ENCODE measurements at regions not wholly inside any gene's neighbourhood (a gene's known extent, or its start where the extent isn't known, plus 50 kb on each side); places are given as distances from the start of the nearest gene placed in this dataset.

DNA sequence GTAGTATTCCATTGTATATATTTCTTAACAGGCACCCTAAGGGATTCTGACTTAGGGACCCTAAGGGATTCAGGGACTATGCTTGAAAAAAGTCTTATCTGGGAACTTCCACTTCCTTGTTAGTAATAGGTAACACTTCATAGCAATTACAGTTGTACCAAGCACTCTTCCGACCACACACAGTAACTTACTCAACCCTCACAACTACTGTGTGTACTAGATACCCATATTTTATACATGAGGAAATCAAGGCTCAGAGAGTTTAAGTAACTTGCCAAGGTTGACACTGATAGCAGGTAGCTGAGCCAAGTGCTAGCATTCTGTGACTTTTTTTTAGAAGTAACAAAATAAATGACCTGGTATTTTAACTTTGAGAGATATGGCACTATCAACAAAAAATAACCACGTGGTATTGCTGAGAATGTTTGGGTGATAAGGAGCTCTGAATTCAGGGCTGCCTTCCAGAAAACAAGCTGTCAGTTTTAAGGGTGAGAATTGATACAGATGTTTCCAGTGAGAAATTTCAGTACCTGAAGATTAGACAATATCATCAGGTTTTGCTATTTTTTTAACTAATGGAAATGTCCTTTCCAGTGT is 210.3 kb upstream of the SUCLG2 start:
- no peak for TF ChIP-seq CTCF (IDR thresholded peaks at IDR 0.05; ENCODE audit: unreplicated experiment)
- H3K9me3 Mint-ChIP-seq: peaks cover 9% of the 10 kb centered on the region
- DNase-seq (ENCODE audit: low spot score in 2 of 2, unreplicated experiment in 2 of 2): no peak
- H3K27me3 Mint-ChIP-seq (ENCODE audit: low read depth): no peaks in the 10 kb centered on the region
- no peak overlapping the region for H3K4me3 Mint-ChIP-seq
- peaks cover 14% of the 10 kb centered on the region for H3K4me1 Mint-ChIP-seq
- H3K36me3 Mint-ChIP-seq: no peaks in the 10 kb centered on the region
- H3K27ac Mint-ChIP-seq: no peak overlapping the region

DNA sequence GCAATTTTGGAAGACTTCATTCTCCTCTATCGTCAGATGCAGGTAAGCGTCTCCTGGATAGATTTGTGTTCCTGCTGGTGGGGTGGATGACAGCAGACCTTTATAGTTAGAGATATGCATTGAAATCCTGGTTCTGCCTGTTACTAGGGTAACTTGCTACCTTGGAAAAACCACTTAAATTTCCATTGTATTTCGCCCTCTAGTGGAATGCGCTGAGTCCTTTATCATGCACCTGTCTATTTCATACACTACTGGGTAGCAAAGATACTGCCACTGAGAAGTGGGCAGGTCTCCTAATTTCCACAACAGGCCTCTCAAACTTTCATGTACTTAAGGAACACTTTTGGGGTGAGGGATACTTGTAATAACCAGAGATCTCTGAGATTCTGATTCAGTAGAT is 209.5 kb upstream of the SUCLG2 start:
- DNase-seq (ENCODE audit: low spot score in 2 of 2, unreplicated experiment in 2 of 2): no peak
- TF ChIP-seq CTCF (IDR thresholded peaks at IDR 0.05; ENCODE audit: unreplicated experiment): peak; percentile 21
- H3K4me1 Mint-ChIP-seq: peaks cover 8% of the 10 kb centered on the region
- no peak overlapping the region for H3K4me3 Mint-ChIP-seq
- H3K27ac Mint-ChIP-seq: no peak overlapping the region
- H3K9me3 Mint-ChIP-seq: peaks cover 9% of the 10 kb centered on the region
- H3K27me3 Mint-ChIP-seq (ENCODE audit: low read depth): no peaks in the 10 kb centered on the region
- H3K36me3 Mint-ChIP-seq: no peaks in the 10 kb centered on the region

GRCh38 chr3:67860429-67860828 is 206.0 kb upstream of the SUCLG2 start:
- H3K9me3 Mint-ChIP-seq: no peaks in the 10 kb centered on the region
- no peaks in the 10 kb centered on the region for H3K36me3 Mint-ChIP-seq
- H3K27ac Mint-ChIP-seq: no peak overlapping the region
- no peak overlapping the region for H3K4me3 Mint-ChIP-seq
- no peaks in the 10 kb centered on the region for H3K27me3 Mint-ChIP-seq (ENCODE audit: low read depth)
- H3K4me1 Mint-ChIP-seq: peaks cover 7% of the 10 kb centered on the region
- no peak for TF ChIP-seq CTCF (IDR thresholded peaks at IDR 0.05; ENCODE audit: unreplicated experiment)
- DNase-seq (ENCODE audit: low spot score in 2 of 2, unreplicated experiment in 2 of 2): no peak

GRCh38 chr3:67858492-67858891 is 204.1 kb upstream of the SUCLG2 start:
- Mint-ChIP-seq H3K36me3 (no peaks in the 10 kb centered on the region), H3K27ac (no peak overlapping the region), H3K4me3 (no peak overlapping the region), H3K4me1 (peaks cover 7% of the 10 kb centered on the region), H3K9me3 (no peaks in the 10 kb centered on the region), H3K27me3 (ENCODE audit: low read depth) (peaks cover 6% of the 10 kb centered on the region)
- no peak for DNase-seq (ENCODE audit: low spot score in 2 of 2, unreplicated experiment in 2 of 2)
- TF ChIP-seq CTCF (IDR thresholded peaks at IDR 0.05; ENCODE audit: unreplicated experiment): no peak

- Mint-ChIP-seq H3K9me3 (no peaks in the 10 kb centered on the region), H3K4me1 (peaks cover 5% of the 10 kb centered on the region), H3K27ac (no peak overlapping the region), H3K4me3 (no peak overlapping the region), H3K27me3 (ENCODE audit: low read depth) (peaks cover 6% of the 10 kb centered on the region), H3K36me3 (no peaks in the 10 kb centered on the region)
- TF ChIP-seq CTCF (IDR thresholded peaks at IDR 0.05; ENCODE audit: unreplicated experiment): no peak
- DNase-seq (ENCODE audit: low spot score in 2 of 2, unreplicated experiment in 2 of 2): no peak
These were observed 202.3 kb upstream of the SUCLG2 start for GRCh38 chr3:67856718-67857117.

- no peak for DNase-seq (ENCODE audit: low spot score in 2 of 2, unreplicated experiment in 2 of 2)
- no peaks in the 10 kb centered on the region for H3K9me3 Mint-ChIP-seq
- H3K4me1 Mint-ChIP-seq: no peaks in the 10 kb centered on the region
- TF ChIP-seq CTCF (IDR thresholded peaks at IDR 0.05; ENCODE audit: unreplicated experiment): no peak
- H3K4me3 Mint-ChIP-seq: no peak overlapping the region
- H3K36me3 Mint-ChIP-seq: no peaks in the 10 kb centered on the region
- H3K27me3 Mint-ChIP-seq (ENCODE audit: low read depth): peaks cover 6% of the 10 kb centered on the region
- no peak overlapping the region for H3K27ac Mint-ChIP-seq
These were observed 200.3 kb upstream of the SUCLG2 start for GRCh38 chr3:67854663-67855062.

All from mesothelial cell of epicardium (in vitro differentiated cells).